Nephron (organoid): ENCODE measurements at regions not wholly inside any gene's neighbourhood (a gene's known extent, or its start where the extent isn't known, plus 50 kb on each side); places are given as distances from the start of the nearest gene placed in this dataset.

ENCODE experiments used
- H3K27ac Mint-ChIP-seq, 3 experiments: 2 replicates each; pipeline ENCODE4 v1.8.0; 2020; ENCODE audit warnings: mixed read lengths in 3 of 3, mild to moderate bottlenecking in 2 of 3, moderate library complexity in 1 of 3
- H3K27me3 Mint-ChIP-seq: 2 replicates; pipeline ENCODE4 v1.8.0; 2021; ENCODE audit warnings: low read depth, mild to moderate bottlenecking, moderate library complexity, mixed read lengths
- H3K36me3 Mint-ChIP-seq: 2 replicates; pipeline ENCODE4 v1.8.0; 2020; ENCODE audit warnings: low read depth, mixed read lengths
- H3K4me1 Mint-ChIP-seq: 2 replicates; pipeline ENCODE4 v1.8.0; 2020; ENCODE audit warnings: mixed read lengths
- H3K4me3 Mint-ChIP-seq, 3 experiments: 2 replicates each; pipeline ENCODE4 v1.8.0; 2020; ENCODE audit warnings: mild to moderate bottlenecking in 3 of 3, mixed read lengths in 3 of 3, moderate library complexity in 2 of 3
- H3K9me3 Mint-ChIP-seq: 2 replicates; pipeline ENCODE4 v1.8.0; 2020; ENCODE audit warnings: mixed read lengths
- TF ChIP-seq, protein P1 (sequence below), 3 experiments: fragments of 200-600 bp; sonication (generic); IDR thresholded peaks; one replicate each; pipeline ENCODE4 v1.5.0; 2021; ENCODE audit warnings: antibody characterized with exemption in 3 of 3; ENCODE audit not compliant: unreplicated experiment in 3 of 3

DNA sequence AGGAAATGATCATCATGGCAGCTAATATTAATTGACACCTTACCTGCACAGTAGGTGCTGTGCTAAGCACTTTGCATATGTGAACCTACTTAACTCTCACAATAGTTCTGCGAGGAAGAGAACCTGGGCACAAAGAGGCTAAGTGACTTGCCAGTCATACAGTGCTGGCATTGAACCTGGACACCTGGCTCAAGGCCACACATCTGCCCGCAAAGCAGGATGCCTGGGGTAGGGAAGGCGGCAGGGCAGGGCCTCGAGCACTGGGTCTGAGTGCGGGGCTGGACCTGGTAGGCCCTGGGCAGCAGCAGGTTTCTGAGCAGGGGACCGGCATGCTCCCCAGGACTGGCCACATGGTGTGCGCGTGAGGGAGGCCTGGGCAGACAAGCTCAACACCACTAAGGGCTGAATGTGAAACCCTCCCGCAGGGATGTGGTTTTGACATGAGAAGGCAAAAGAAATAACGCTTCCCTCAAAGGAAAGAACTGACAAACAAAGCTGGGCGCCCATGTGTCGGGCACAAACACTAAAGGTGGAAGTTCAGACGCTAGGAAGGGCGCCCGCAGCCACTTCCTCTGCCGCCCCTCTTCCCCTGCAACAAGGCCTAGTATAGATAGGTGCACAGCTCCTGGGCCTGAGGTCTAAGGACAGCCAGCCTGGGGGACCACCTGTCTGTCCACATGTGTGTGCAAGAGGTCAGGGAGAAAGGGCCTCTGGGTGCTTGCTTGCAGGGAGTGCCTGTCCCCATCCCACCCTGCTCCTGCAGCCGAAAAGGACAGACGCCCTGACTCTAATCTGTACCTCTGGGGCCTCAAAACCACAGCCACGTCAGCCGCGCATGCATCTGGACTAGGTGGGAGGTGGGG lies 92.5 kb downstream of the ZFP36L2 start:
- TF ChIP-seq, protein P1, sequence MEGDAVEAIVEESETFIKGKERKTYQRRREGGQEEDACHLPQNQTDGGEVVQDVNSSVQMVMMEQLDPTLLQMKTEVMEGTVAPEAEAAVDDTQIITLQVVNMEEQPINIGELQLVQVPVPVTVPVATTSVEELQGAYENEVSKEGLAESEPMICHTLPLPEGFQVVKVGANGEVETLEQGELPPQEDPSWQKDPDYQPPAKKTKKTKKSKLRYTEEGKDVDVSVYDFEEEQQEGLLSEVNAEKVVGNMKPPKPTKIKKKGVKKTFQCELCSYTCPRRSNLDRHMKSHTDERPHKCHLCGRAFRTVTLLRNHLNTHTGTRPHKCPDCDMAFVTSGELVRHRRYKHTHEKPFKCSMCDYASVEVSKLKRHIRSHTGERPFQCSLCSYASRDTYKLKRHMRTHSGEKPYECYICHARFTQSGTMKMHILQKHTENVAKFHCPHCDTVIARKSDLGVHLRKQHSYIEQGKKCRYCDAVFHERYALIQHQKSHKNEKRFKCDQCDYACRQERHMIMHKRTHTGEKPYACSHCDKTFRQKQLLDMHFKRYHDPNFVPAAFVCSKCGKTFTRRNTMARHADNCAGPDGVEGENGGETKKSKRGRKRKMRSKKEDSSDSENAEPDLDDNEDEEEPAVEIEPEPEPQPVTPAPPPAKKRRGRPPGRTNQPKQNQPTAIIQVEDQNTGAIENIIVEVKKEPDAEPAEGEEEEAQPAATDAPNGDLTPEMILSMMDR (IDR thresholded peaks at IDR 0.05; ENCODE audit: unreplicated experiment in 3 of 3), result no peak
- H3K4me3 Mint-ChIP-seq, result no peak overlapping the region
- H3K27ac Mint-ChIP-seq, result peak overlapping the region; percentile 12 to 76 (median 42)
- peaks cover 57% of the 10 kb centered on the region for H3K4me1 Mint-ChIP-seq
- no peaks in the 10 kb centered on the region for H3K9me3 Mint-ChIP-seq
- H3K27me3 Mint-ChIP-seq, result no peaks in the 10 kb centered on the region
- no peaks in the 10 kb centered on the region for H3K36me3 Mint-ChIP-seq

DNA sequence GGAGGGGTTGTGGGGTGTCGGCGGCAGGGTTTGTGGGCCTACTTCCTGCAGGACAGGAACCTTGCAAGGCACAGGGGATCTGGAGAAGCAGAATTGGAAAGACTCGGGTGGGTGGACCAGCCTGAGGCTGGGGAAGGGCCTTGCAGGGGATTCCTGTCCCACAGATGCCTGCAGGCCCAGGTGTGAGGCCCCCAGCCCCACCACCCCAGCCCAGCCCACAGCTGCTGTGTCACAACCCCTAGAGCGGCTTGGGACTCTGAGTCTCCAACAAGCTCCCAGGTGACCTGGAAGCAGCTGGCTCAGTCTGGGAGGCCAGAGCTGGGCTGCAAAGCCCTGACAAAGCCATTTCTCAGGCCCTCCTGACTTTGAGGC lies 93.1 kb downstream of the ZFP36L2 start:
- TF ChIP-seq, protein P1 (IDR thresholded peaks at IDR 0.05; ENCODE audit: unreplicated experiment in 3 of 3), result no peak
- Mint-ChIP-seq H3K36me3 (no peaks in the 10 kb centered on the region), H3K27me3 (no peaks in the 10 kb centered on the region), H3K27ac (peak overlapping the region; percentile 12 to 76 (median 42)), H3K4me3 (no peak overlapping the region), H3K4me1 (peaks cover 57% of the 10 kb centered on the region), H3K9me3 (no peaks in the 10 kb centered on the region)

DNA sequence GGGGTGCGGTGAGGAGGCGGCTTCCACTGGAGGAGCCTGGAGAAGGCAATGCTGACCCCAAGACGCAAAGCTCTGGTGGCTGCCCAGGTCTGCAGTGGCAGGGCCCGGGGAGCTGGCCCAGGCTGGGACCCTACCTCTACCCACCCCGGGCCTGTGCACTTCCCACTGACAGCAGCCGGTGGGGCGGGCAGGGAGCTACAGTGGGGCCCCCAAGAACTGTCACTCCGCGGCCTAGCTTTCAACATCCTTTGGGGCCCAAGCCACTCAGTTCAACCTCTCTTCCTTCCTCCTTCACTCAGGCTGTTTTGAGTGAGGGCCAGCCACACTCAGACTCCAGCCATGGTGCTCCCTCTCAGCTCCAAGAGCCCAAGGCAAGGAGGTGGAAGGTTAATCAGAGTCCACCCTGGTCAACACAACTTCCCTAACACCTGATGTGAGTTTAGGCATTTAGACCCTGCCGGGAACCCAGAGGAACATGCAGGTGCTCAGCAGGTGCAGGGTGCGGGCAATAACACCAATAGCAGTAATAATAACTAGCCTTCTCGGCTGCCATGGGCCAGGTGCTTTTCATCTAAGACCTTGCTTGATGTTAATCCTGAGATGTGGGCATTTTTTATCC lies 93.6 kb downstream of the ZFP36L2 start:
- Mint-ChIP-seq H3K27ac (no peak overlapping the region), H3K27me3 (no peaks in the 10 kb centered on the region), H3K4me1 (peaks cover 59% of the 10 kb centered on the region), H3K36me3 (no peaks in the 10 kb centered on the region), H3K4me3 (no peak overlapping the region), H3K9me3 (no peaks in the 10 kb centered on the region)
- TF ChIP-seq, protein P1 (IDR thresholded peaks at IDR 0.05; ENCODE audit: unreplicated experiment in 3 of 3), result no peak

DNA sequence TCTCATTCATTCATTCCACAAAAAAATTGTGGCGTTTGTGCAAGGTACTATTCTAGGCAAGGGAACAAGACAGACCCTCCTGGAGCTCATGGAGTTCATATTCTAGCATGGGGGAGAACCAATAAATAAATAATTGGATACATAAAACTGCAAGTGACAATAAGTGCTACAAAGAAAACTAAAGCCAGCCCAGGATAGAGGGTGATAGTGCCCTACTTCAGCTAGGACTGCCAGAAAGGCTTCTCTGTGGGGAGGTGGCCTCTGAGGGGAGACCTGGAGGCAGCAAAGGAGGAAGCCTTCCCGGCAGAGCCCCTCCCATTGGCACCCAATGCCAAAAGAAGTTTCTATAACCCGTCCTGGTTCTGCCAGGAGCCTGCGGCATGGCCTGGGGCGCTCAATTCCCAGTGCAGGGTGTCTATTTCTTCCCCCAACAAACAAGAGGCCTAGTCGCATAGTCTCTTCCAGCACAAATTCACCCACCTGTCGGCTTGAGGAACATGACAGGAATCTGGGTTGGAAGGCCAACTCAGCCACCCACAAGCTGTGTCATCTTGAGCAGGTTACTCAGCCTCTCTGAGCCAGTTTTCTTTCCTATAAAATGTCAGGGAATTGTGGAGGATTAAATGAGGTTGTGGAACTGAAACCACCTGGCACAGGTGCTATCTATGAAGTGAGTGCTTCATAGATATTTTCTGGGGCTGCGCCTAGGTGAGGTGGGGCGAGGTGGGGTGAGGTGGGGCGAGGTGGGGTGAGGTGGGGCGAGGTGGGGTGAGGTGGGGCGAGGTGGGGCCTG lies 94.3 kb downstream of the ZFP36L2 start:
- peak overlapping the region in 2 of 3 experiments; percentile 28 to 57 for H3K27ac Mint-ChIP-seq
- no peaks in the 10 kb centered on the region for H3K27me3 Mint-ChIP-seq
- no peaks in the 10 kb centered on the region for H3K36me3 Mint-ChIP-seq
- no peaks in the 10 kb centered on the region for H3K9me3 Mint-ChIP-seq
- peaks cover 52% of the 10 kb centered on the region for H3K4me1 Mint-ChIP-seq
- TF ChIP-seq, protein P1 (IDR thresholded peaks at IDR 0.05; ENCODE audit: unreplicated experiment in 3 of 3), result peak in 1 of 3 experiments; percentile 4
- no peak overlapping the region for H3K4me3 Mint-ChIP-seq

DNA sequence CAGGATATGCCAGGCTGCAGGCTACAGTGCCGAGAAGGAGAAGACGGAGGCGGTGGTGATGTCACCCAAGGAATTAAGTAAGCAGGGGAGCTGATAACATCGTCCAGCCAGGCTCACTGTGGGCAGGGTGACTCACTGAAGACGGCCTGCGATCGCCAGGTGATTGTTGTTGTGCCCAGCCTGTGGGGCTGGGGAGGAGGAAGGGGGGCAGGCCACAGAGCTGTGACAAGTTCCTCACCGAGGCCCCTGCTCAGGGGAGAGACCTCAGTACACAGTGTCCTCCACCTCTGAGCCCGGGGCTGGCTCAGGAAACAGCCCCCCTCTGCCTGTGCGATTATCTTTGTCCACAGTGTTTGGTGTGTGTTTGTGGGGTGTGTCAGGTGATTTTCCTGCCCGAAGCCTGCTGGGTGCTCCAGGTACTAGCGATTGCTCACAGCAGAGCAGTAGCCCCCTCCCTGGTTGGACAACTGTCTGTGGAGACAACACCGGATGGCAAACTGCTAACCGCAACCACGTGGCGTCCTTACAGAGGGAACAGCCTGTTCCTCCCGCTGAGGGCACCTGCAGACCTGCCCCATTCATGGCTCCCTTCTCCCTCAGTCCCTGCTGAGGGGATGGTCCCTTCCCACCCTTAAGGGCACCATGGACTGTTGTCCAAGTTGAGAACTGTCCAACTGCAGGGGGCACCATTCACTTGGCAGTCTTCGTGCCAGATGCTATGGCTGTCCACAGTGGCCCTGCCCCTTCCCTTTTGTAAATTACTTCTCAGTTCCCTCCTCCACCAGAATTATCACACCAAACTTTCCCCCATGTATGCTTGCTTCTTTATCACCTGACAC lies 95.1 kb downstream of the ZFP36L2 start:
- peak overlapping the region in 2 of 3 experiments; percentile 57 to 73 for H3K27ac Mint-ChIP-seq
- TF ChIP-seq, protein P1 (IDR thresholded peaks at IDR 0.05; ENCODE audit: unreplicated experiment in 3 of 3), result peak in 2 of 3 experiments; percentile 13 to 23
- no peak overlapping the region for H3K4me3 Mint-ChIP-seq
- no peaks in the 10 kb centered on the region for H3K27me3 Mint-ChIP-seq
- peaks cover 48% of the 10 kb centered on the region for H3K4me1 Mint-ChIP-seq
- no peaks in the 10 kb centered on the region for H3K36me3 Mint-ChIP-seq
- no peaks in the 10 kb centered on the region for H3K9me3 Mint-ChIP-seq
